HEK293T (cell line): ENCODE measurements at regions not wholly inside any gene's neighbourhood (a gene's known extent, or its start where the extent isn't known, plus 50 kb on each side); places are given as distances from the start of the nearest gene placed in this dataset.

Experiments
- BHLHE40 ChIP-seq: fragments of 450-650 bp; IDR thresholded peaks from 2 replicates; pipeline ENCODE4 v1.6.1; 2016; ENCODE audit warnings: mild to moderate bottlenecking, moderate library complexity, borderline replicate concordance
- FOXM1 ChIP-seq: fragments of 450-650 bp; IDR thresholded peaks from 2 replicates; pipeline ENCODE4 v1.6.1; 2017; ENCODE audit warnings: mild to moderate bottlenecking, borderline replicate concordance
- SP1 ChIP-seq: fragments of 450-650 bp; IDR thresholded peaks from 2 replicates; pipeline ENCODE4 v1.6.1; 2017

DNA sequence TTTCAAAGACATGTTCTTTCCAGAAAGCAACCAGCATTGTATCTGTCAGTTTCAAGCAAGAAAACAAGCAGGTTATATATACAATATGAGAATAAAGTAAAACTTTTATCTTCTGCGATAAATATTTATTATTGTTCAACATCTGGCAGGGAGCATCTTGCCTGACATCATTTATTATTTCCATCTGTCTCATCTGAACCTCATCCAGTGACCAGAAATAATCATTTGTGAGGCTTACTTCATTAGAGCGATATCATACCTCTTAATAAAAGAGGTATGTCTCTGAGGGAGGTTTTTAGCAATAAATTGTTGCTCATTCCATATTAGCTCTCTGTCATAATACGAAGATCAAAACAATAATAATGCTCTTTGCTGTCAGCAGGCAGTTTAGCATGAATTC, 226.1 kb downstream of the CDC14C start:
- no peak for TF ChIP-seq BHLHE40
- no peak for TF ChIP-seq FOXM1
- no peak for TF ChIP-seq SP1
